MM.1S (cell line): ENCODE measurements at regions not wholly inside any gene's neighbourhood (a gene's known extent, or its start where the extent isn't known, plus 50 kb on each side); places are given as distances from the start of the nearest gene placed in this dataset.
"Not testable (repeated sequence)": the region's sequence is repeated elsewhere in the genome, so short reads cannot be mapped to it uniquely, and the experiment has no call there.

Source experiments
- DNase-seq: peaks from one replicate; pipeline ENCODE4 v3.0.0-alpha.2; 2015
- H2AFZ ChIP-seq: fragments of 300-600 bp; sonication (generic); 2 replicates; pipeline ENCODE4 v1.6.0; 2016; ENCODE audit warnings: antibody characterized with exemption, low read length
- H3F3A ChIP-seq: fragments of 300-600 bp; sonication (generic); 2 replicates; pipeline ENCODE4 v1.6.1; 2016; ENCODE audit warnings: mild to moderate bottlenecking, antibody characterized with exemption, low read length, moderate library complexity, mixed read lengths; ENCODE audit not compliant: insufficient read depth
- H3K27ac ChIP-seq: fragments of 300-600 bp; sonication (generic); 2 replicates; pipeline ENCODE4 v1.5.1; 2016; ENCODE audit warnings: mild to moderate bottlenecking, low read length
- H3K27me3 ChIP-seq: fragments of 300-600 bp; sonication (generic); replicated peaks from 2 replicates; pipeline ENCODE4 v1.6.0; 2016; ENCODE audit warnings: low read length; ENCODE audit not compliant: insufficient read depth
- H3K36me3 ChIP-seq: fragments of 300-600 bp; sonication (generic); replicated peaks from 2 replicates; pipeline ENCODE4 v1.6.1; 2016; ENCODE audit warnings: mild to moderate bottlenecking, low read length, mixed read lengths; ENCODE audit not compliant: insufficient read depth
- H3K4me1 ChIP-seq: fragments of 300-600 bp; sonication (generic); 2 replicates; pipeline ENCODE4 v1.6.1; 2016; ENCODE audit warnings: low read length, mixed read lengths
- H3K4me2 ChIP-seq: fragments of 300-600 bp; sonication (generic); 2 replicates; pipeline ENCODE4 v1.6.0; 2016; ENCODE audit warnings: low read depth, low read length
- H3K4me3 ChIP-seq: fragments of 300-600 bp; sonication (generic); 2 replicates; pipeline ENCODE4 v1.5.1; 2016; ENCODE audit warnings: low read length, mixed read lengths
- H3K79me2 ChIP-seq: fragments of 300-600 bp; sonication (generic); 2 replicates; pipeline ENCODE4 v1.6.1; 2016; ENCODE audit warnings: mixed run types, low read length, mixed read lengths
- H3K9ac ChIP-seq: fragments of 300-600 bp; sonication (generic); 2 replicates; pipeline ENCODE4 v1.6.1; 2016; ENCODE audit warnings: low read length, mixed read lengths
- H3K9me2 ChIP-seq: fragments of 300-600 bp; sonication (generic); replicated peaks from 2 replicates; pipeline ENCODE4 v1.6.1; 2016; ENCODE audit warnings: mild to moderate bottlenecking, low read length, mixed read lengths; ENCODE audit not compliant: insufficient read depth
- H3K9me3 ChIP-seq: fragments of 300-600 bp; sonication (generic); replicated peaks from 2 replicates; pipeline ENCODE4 v1.6.1; 2016; ENCODE audit warnings: mild to moderate bottlenecking, low read length, mixed read lengths; ENCODE audit not compliant: insufficient read depth
- H4K20me1 ChIP-seq: fragments of 300-600 bp; sonication (generic); 2 replicates; pipeline ENCODE4 v1.6.1; 2016; ENCODE audit warnings: mild to moderate bottlenecking, low read length, moderate library complexity, mixed read lengths; ENCODE audit not compliant: insufficient read depth
- CTCF ChIP-seq: fragments of 300-600 bp; sonication (generic); IDR thresholded peaks from 2 replicates; pipeline ENCODE4 v1.5.1; 2016; ENCODE audit warnings: antibody characterized with exemption, low read length, mixed read lengths
- EZH2 ChIP-seq: fragments of 300-600 bp; sonication (generic); optimal IDR thresholded peaks from 2 replicates; pipeline ENCODE3; 2017; ENCODE audit warnings: low read depth, mild to moderate bottlenecking, antibody characterized with exemption, low read length, mixed read lengths
- EZH2phosphoT487 ChIP-seq: fragments of 300-600 bp; sonication (generic); IDR thresholded peaks from 2 replicates; pipeline ENCODE4 v1.6.1; 2018; ENCODE audit warnings: antibody characterized with exemption, low read length

- H3K4me3 ChIP-seq = no peak overlapping the region
- TF ChIP-seq EZH2 = no peak
Observed at GRCh38 chr2:146716591-146716990, 1128.2 kb upstream of the ACVR2A start.

GRCh38 chr2:146709004-146709403 is 1135.8 kb upstream of the ACVR2A start:
- Histone ChIP-seq H3K4me1 (no peaks in the 10 kb centered on the region), H3K27ac (no peak overlapping the region), H3K9me3 (no peaks in the 10 kb centered on the region), H3K36me3 (no peaks in the 10 kb centered on the region), H3K4me2 (no peak overlapping the region), H3K9ac (no peak overlapping the region), H3K4me3 (no peak overlapping the region), H2AFZ (no peak overlapping the region), H4K20me1 (no peaks in the 10 kb centered on the region), H3F3A (no peaks in the 10 kb centered on the region), H3K79me2 (no peaks in the 10 kb centered on the region), H3K9me2 (no peaks in the 10 kb centered on the region), H3K27me3 (no peaks in the 10 kb centered on the region)
- DNase-seq = no peak
- TF ChIP-seq EZH2 = no peak

More at GRCh38 chr2:146716591-146716990, 1128.2 kb upstream of the ACVR2A start:
- no peak overlapping the region for H3K9ac ChIP-seq
- H3K4me1 ChIP-seq = no peaks in the 10 kb centered on the region
- H3K79me2 ChIP-seq = no peaks in the 10 kb centered on the region
- no peak overlapping the region for H3K27ac ChIP-seq
- no peaks in the 10 kb centered on the region for H3K27me3 ChIP-seq
- no peaks in the 10 kb centered on the region for H3K36me3 ChIP-seq
- no peaks in the 10 kb centered on the region for H3F3A ChIP-seq
- no peaks in the 10 kb centered on the region for H4K20me1 ChIP-seq
- H3K9me3 ChIP-seq = no peaks in the 10 kb centered on the region
- no peaks in the 10 kb centered on the region for H3K9me2 ChIP-seq
- no peak overlapping the region for H2AFZ ChIP-seq
- H3K4me2 ChIP-seq = no peak overlapping the region
- DNase-seq = no peak

- Histone ChIP-seq H3K9me2 (no peaks in the 10 kb centered on the region), H4K20me1 (no peaks in the 10 kb centered on the region), H3K4me1 (no peaks in the 10 kb centered on the region), H3K4me3 (no peak overlapping the region), H3K9me3 (no peaks in the 10 kb centered on the region), H3K4me2 (no peak overlapping the region), H3K27me3 (no peaks in the 10 kb centered on the region), H2AFZ (no peak overlapping the region), H3K9ac (no peak overlapping the region), H3F3A (no peaks in the 10 kb centered on the region), H3K79me2 (no peaks in the 10 kb centered on the region), H3K36me3 (no peaks in the 10 kb centered on the region), H3K27ac (no peak overlapping the region)
- DNase-seq = no peak
- TF ChIP-seq CTCF (0 out of 2 replicates have a peak, but pooled peaks have one; percentile 3), EZH2phosphoT487 (no peak)
Observed at GRCh38 chr2:146701183-146701582, 1143.6 kb upstream of the ACVR2A start.

GRCh38 chr2:146697307-146697706 is 1147.5 kb upstream of the ACVR2A start:
- no peak for DNase-seq
- H3K79me2 ChIP-seq = no peaks in the 10 kb centered on the region
- H3F3A ChIP-seq = no peaks in the 10 kb centered on the region
- H3K4me3 ChIP-seq = no peak overlapping the region
- H3K9ac ChIP-seq = no peak overlapping the region
- H2AFZ ChIP-seq = no peak overlapping the region
- no peaks in the 10 kb centered on the region for H3K36me3 ChIP-seq
- no peak overlapping the region for H3K4me2 ChIP-seq
- no peaks in the 10 kb centered on the region for H3K4me1 ChIP-seq
- no peak overlapping the region for H3K27ac ChIP-seq
- no peaks in the 10 kb centered on the region for H3K9me2 ChIP-seq
- H3K27me3 ChIP-seq = no peaks in the 10 kb centered on the region
- no peaks in the 10 kb centered on the region for H3K9me3 ChIP-seq
- no peak for TF ChIP-seq EZH2phosphoT487
- TF ChIP-seq EZH2 = no peak
- TF ChIP-seq CTCF = no peak
- no peaks in the 10 kb centered on the region for H4K20me1 ChIP-seq

- H3K79me2 ChIP-seq, H3K4me3 ChIP-seq, H3K27ac ChIP-seq, H2AFZ ChIP-seq, H3K9ac ChIP-seq, H4K20me1 ChIP-seq, DNase-seq, H3K4me1 ChIP-seq, H3K9me2 ChIP-seq, H3K9me3 ChIP-seq, H3K27me3 ChIP-seq, H3K4me2 ChIP-seq, H3F3A ChIP-seq, H3K36me3 ChIP-seq: not testable (repeated sequence)
Observed at GRCh38 chr2:146696787-146697186, 1148.0 kb upstream of the ACVR2A start.
